ENCODE measurements at regions not wholly inside any gene's neighbourhood (a gene's known extent, or its start where the extent isn't known, plus 50 kb on each side); places are given as distances from the start of the nearest gene placed in this dataset.

DNA sequence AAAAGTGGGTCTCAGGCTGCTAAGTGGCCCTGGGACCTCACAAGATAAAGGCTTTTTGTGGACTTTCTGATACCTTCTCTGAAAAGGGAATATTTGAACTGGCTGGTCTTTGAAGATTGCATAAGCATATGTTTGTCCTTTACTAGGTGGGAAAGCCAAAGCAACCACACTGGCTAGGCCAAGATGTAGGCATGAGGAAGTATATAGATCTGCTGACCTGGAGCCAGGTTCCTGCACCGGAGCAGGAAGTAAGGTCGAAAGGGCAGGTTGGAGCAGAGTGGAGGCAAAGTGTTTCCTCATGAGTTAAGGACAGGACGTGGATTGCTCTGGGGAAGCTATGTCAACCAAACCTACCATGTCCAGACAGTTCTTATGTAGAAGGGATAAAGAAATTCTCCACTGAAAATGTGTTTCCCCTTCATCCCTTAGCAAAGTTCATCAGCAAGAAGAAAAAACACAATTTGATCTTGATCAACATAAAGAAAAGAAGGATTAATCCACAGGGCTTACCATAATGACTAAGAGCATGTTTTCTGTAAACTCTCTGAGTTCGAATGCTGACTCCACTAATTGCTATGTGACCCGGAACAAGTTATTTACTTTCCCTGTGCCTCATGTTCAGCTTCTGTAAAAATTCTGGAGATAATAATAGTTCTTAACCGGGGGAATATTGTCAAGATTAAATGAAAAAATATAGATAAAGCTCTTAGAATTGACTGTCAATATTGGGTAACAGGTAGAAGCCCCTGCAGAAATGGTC is 156.1 kb upstream of the SRD5A2 start:
- no peak for DNase-seq (ENCODE audit: low read depth, low spot score)

DNA sequence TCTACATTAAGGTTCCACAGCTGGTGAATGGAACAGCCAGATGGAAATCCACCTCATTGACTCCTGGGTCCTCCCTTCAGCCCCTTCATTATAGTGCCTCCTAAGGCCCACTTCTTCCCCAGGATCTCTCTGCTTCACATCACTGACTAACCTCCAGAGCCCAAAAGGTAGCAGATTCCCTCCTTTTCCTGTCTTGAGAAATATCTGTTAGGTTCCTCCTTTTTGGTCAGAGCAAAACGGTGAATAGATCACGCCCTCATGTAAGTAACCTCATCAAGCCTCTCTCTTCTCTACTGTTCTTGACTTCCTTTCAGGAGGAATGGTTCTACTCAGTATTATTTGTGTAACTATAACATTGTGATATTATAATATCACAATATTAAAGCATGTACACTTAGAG is 155.0 kb upstream of the SRD5A2 start:
- no peak for DNase-seq (ENCODE audit: low read depth, low spot score)

- peak; percentile 52 for DNase-seq (ENCODE audit: low read depth, low spot score)
Observed at GRCh38 chr2:31729442-31730092, 148.8 kb upstream of the SRD5A2 start.

GRCh38 chr2:31729065-31729439 is 148.3 kb upstream of the SRD5A2 start:
- no peak for DNase-seq (ENCODE audit: low read depth, low spot score)

DNA sequence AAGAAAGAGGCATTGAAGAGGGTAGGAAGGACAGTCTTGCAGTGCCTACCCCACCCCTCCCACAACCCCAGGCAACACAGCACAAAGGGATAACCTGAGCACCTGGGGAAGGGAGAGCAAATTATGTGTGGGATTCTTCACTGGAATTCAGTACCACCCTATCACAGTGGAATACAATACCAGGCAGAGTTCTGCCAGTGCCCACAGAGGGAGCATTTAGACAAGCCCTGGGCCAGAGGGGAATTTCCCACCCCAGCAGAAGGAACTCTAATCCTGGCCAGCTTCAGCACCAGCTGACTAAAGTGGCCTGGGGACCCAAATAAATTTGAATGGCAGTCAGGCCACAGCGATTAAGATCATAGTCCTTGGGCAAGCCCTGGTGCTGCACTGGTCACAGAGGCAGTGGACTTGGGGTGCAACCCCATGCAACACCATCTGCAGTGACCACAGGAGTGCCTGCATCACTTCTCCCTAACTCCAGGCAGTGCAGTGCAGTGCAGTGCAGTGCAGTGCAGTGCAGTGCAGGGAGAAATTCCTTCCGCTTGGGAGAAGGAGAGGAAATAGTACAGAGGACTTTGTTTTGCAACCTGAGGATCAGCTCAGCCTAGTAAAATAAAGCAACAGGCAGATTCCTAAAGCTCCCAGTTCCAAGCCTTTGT is 147.8 kb upstream of the SRD5A2 start:
- DNase-seq (ENCODE audit: low read depth, low spot score) = no peak

- DNase-seq (ENCODE audit: low read depth, low spot score) = no peak
Observed at GRCh38 chr2:31726457-31726856, 145.7 kb upstream of the SRD5A2 start.

DNA sequence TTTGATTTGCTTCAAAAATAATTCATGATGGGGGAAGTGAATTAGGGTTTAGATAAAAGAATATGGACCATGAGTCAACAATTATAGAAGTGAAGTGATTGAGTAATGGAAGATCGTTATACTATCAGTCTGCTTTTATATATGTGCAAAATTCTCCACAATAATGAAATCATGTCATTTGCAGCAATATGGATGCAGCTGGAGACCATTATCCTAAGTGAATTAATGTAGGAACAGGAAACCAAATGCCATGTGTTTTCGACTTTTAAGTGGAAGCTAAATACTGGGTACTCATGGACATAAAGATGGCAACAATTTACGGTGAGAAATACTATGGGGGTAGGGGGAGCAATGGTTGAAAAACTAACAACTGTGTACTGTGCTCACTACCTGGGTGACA is 144.7 kb upstream of the SRD5A2 start:
- no peak for DNase-seq (ENCODE audit: low read depth, low spot score)

- DNase-seq (ENCODE audit: low read depth, low spot score) = no peak
Observed at GRCh38 chr2:31711737-31712136, 131.0 kb upstream of the SRD5A2 start.

GRCh38 chr2:31710121-31710520 is 129.4 kb upstream of the SRD5A2 start:
- DNase-seq (ENCODE audit: low read depth, low spot score) = no peak

DNA sequence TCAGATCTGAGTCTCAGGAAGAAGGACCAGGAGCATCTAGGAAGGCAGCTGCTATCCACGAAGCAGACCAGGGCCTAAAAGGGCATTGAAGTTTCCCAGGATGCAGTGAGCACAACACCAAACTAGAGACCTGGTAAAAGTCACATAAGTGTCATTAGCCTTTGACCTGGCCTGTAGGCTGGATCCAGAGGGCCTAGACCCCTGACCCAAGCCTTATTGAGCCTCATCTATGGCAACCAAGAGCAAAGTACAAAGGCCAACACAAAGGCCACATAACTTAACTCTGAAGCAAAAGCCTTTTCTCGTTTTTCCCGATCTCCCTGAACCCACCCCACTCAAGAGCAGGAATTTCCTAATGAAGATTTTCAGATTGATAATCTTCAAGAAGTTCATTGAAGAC is 127.3 kb upstream of the SRD5A2 start:
- no peak for DNase-seq (ENCODE audit: low read depth, low spot score)

DNA sequence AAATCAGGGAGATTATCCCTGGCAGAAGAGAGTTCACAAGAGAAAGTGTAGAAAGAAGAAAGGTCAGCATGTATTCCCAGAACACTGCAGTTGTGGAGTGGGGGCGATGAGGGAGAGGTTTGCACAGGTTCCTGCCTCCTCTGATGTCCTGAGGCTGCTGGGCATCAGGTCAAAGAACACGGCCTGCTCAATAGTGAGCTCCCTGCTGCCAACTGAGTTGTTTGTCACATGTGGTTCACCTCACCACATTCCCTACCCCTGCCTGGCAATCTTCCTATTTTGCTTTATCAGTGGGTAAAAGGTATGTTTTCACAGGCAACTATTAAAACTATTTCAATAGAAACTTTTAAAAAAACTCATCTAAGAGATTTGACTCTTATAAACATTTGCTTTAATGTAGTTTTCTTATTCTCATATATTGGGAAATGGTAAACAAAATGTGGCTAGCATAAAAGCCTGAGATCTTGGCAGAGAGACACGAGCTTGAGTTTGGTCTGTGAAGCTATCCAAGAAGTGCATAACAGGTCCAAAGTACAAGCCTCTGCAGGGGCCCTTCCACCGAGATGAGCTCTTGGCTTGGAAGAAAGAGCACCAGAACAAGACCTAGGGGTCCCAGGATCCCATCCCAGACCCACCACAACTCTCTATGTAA is 123.9 kb upstream of the SRD5A2 start:
- DNase-seq (ENCODE audit: low read depth, low spot score) = no peak

GRCh38 chr2:31703253-31703652 is 122.5 kb upstream of the SRD5A2 start:
- no peak for DNase-seq (ENCODE audit: low read depth, low spot score)

GRCh38 chr2:31698722-31699121 is 118.0 kb upstream of the SRD5A2 start:
- DNase-seq (ENCODE audit: low read depth, low spot score) = no peak

DNA sequence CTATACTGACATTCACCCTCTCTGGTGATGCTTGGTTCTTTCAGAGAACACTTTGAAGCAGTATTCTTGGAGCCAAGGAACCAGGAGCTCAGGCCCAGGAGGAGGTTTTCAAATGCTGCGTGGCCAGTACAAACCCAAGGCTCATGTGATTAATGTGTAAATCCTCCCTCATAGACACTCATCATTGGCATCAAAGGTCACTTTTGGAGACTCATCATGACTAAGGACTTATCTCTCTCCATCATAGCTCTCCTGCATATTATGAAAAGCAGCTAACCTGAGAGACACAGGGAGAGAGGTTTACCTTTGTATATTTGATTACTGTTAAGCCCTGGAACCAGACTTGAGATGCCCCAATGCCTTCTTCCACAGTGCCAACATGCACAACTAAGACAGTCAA is 115.3 kb upstream of the SRD5A2 start:
- no peak for DNase-seq (ENCODE audit: low read depth, low spot score)

- DNase-seq (ENCODE audit: low read depth, low spot score) = no peak
Observed at GRCh38 chr2:31694444-31694843, 113.7 kb upstream of the SRD5A2 start.

- DNase-seq (ENCODE audit: low read depth, low spot score) = no peak
Observed at GRCh38 chr2:31693882-31694281, 113.1 kb upstream of the SRD5A2 start.

DNA sequence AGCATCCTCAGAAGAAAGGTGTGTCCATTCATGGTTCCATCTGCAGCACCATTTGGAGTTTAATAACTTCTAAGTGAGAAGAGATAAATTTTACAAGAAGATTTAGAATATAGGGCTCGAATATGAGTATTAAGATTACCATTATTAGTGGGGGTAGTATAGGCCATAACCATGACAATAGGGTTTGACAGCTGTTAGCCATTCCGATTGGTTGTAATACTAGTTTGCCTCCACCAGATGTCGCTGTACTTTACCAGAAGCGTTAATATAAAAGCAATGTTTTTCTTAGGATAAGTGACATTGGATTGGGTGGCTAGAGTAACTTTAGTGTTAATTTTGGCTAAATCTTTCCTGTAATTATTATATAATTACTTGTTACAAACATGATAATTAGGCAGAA is 107.5 kb upstream of the SRD5A2 start:
- DNase-seq (ENCODE audit: low read depth, low spot score) = no peak

GRCh38 chr2:31683506-31683905 is 102.8 kb upstream of the SRD5A2 start:
- peak; percentile 8 for DNase-seq (ENCODE audit: low read depth, low spot score)

DNA sequence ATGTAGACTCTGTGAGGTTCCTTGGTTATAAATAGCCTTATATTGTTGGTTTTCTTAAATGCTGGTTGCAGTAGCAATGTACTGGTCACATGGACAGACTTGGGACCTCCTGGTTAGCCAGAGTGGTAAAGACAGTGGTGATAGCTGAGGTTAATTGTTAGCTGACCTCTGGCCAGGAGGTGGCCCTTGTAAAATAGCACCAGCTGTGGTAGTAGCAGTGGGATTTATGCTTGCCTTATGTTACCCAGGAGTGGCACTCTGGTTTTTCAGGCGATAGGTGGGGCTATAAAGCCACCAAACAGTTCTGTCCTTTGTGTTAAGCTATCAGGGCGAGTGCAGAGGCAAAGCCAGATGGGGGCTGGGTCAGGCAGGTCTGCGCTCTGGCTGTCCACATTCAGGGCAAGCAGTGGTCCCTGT is 94.8 kb upstream of the SRD5A2 start:
- DNase-seq (ENCODE audit: low read depth, low spot score) = peak; percentile 69

- no peak for DNase-seq (ENCODE audit: low read depth, low spot score)
Observed at GRCh38 chr2:31674446-31674845, 93.7 kb upstream of the SRD5A2 start.

GRCh38 chr2:31666878-31667277 is 86.1 kb upstream of the SRD5A2 start:
- DNase-seq (ENCODE audit: low read depth, low spot score) = no peak

DNA sequence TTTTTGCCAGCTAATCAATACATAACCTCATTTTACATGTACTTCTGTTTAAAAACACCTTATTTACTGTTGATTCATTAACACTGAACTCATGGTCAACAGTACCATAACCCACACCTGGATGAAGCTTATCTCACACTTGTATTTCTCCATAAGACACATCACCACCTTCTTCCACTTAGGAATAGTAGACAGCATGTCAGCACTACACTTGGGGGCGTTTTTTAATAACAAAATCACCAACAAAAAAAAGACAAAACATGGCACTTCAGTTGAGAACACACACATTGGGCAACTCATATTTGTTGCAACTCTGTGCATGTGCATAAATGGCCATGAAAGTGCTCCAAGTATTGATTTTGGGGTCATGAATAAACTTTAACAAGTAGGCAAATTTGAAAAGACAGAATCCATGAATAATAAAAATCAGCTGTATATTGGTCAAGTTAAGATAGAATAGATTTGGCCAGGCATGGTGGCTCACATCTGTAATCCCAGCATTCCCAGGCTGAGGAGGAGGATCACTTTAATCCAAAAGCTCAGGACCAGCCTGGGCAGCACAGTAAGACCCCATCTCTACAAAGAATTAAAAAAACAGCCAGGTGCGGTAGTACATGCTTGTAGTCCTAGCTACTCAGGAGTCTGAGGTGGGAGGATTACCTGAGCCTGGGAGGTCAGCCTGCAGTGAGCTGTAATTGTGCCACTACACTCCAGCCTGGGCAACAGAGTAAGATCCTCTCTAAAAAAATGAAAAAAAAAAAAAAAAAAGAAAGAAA is 84.4 kb upstream of the SRD5A2 start:
- no peak for DNase-seq (ENCODE audit: low read depth, low spot score)
